ENCODE measurements at regions not wholly inside any gene's neighbourhood (a gene's known extent, or its start where the extent isn't known, plus 50 kb on each side); places are given as distances from the start of the nearest gene placed in this dataset.

GRCh38 chr1:72530646-72531045 is 248.3 kb upstream of the NEGR1 start:
- Histone ChIP-seq H3K27me3 (ENCODE audit: control insufficient read depth, insufficient read depth, low read length, poor library complexity, severe bottlenecking) (no peaks in the 10 kb centered on the region), H3K9me3 (ENCODE audit: control insufficient read depth, low read length) (no peaks in the 10 kb centered on the region), H3K4me3 (ENCODE audit: insufficient read depth, low read depth, low read length) (no peak overlapping the region), H3K36me3 (ENCODE audit: control insufficient read depth, insufficient read depth, low read length) (no peaks in the 10 kb centered on the region), H3K27ac (ENCODE audit: insufficient read depth, low read depth, low read length, poor library complexity, severe bottlenecking) (no peak overlapping the region), H3K4me1 (ENCODE audit: control insufficient read depth, insufficient read depth, low read length) (no peaks in the 10 kb centered on the region)
- WGBS, 2 experiments = 89 to 91% methylated on average over 1 of the region's 1 CpG

- Histone ChIP-seq H3K27me3 (ENCODE audit: control insufficient read depth, insufficient read depth, low read length, poor library complexity, severe bottlenecking) (no peaks in the 10 kb centered on the region), H3K36me3 (ENCODE audit: control insufficient read depth, insufficient read depth, low read length) (no peaks in the 10 kb centered on the region), H3K4me1 (ENCODE audit: control insufficient read depth, insufficient read depth, low read length) (no peaks in the 10 kb centered on the region), H3K4me3 (ENCODE audit: insufficient read depth, low read depth, low read length) (no peak overlapping the region), H3K9me3 (ENCODE audit: control insufficient read depth, low read length) (no peaks in the 10 kb centered on the region), H3K27ac (ENCODE audit: insufficient read depth, low read depth, low read length, poor library complexity, severe bottlenecking) (no peak overlapping the region)
- WGBS, 2 experiments = 86 to 87% methylated on average over 4 of the region's 4 CpGs
Measured at GRCh38 chr1:72526926-72527325, 244.6 kb upstream of the NEGR1 start.

- Histone ChIP-seq H3K4me3 (ENCODE audit: insufficient read depth, low read depth, low read length) (no peak overlapping the region), H3K9me3 (ENCODE audit: control insufficient read depth, low read length) (no peaks in the 10 kb centered on the region), H3K4me1 (ENCODE audit: control insufficient read depth, insufficient read depth, low read length) (no peaks in the 10 kb centered on the region), H3K36me3 (ENCODE audit: control insufficient read depth, insufficient read depth, low read length) (no peaks in the 10 kb centered on the region), H3K27me3 (ENCODE audit: control insufficient read depth, insufficient read depth, low read length, poor library complexity, severe bottlenecking) (no peaks in the 10 kb centered on the region), H3K27ac (ENCODE audit: insufficient read depth, low read depth, low read length, poor library complexity, severe bottlenecking) (no peak overlapping the region)
Measured at GRCh38 chr1:72524021-72524420, 241.7 kb upstream of the NEGR1 start.

- H3K27me3 ChIP-seq (ENCODE audit: control insufficient read depth, insufficient read depth, low read length, poor library complexity, severe bottlenecking) = no peaks in the 10 kb centered on the region
- no peak overlapping the region for H3K27ac ChIP-seq (ENCODE audit: insufficient read depth, low read depth, low read length, poor library complexity, severe bottlenecking)
- H3K4me1 ChIP-seq (ENCODE audit: control insufficient read depth, insufficient read depth, low read length) = no peaks in the 10 kb centered on the region
- H3K9me3 ChIP-seq (ENCODE audit: control insufficient read depth, low read length) = no peaks in the 10 kb centered on the region
- no peak overlapping the region for H3K4me3 ChIP-seq (ENCODE audit: insufficient read depth, low read depth, low read length)
- H3K36me3 ChIP-seq (ENCODE audit: control insufficient read depth, insufficient read depth, low read length) = no peaks in the 10 kb centered on the region
- 91 to 100% methylated on average over 1 to 2 of the region's 2 CpGs for WGBS, 2 experiments
Measured at GRCh38 chr1:72521659-72522058, 239.3 kb upstream of the NEGR1 start.

- 83 to 93% methylated on average over 2 of the region's 2 CpGs for WGBS, 2 experiments
- no peaks in the 10 kb centered on the region for H3K9me3 ChIP-seq (ENCODE audit: control insufficient read depth, low read length)
Measured at GRCh38 chr1:72516826-72517225, 234.5 kb upstream of the NEGR1 start.

GRCh38 chr1:72516264-72516663 is 233.9 kb upstream of the NEGR1 start:
- no peaks in the 10 kb centered on the region for H3K27me3 ChIP-seq (ENCODE audit: control insufficient read depth, insufficient read depth, low read length, poor library complexity, severe bottlenecking)
- H3K36me3 ChIP-seq (ENCODE audit: control insufficient read depth, insufficient read depth, low read length) = no peaks in the 10 kb centered on the region
- no peak overlapping the region for H3K27ac ChIP-seq (ENCODE audit: insufficient read depth, low read depth, low read length, poor library complexity, severe bottlenecking)
- H3K4me3 ChIP-seq (ENCODE audit: insufficient read depth, low read depth, low read length) = no peak overlapping the region
- H3K4me1 ChIP-seq (ENCODE audit: control insufficient read depth, insufficient read depth, low read length) = no peaks in the 10 kb centered on the region
- no peaks in the 10 kb centered on the region for H3K9me3 ChIP-seq (ENCODE audit: control insufficient read depth, low read length)
- 93 to 96% methylated on average over 4 of the region's 4 CpGs for WGBS, 2 experiments

More at GRCh38 chr1:72516826-72517225, 234.5 kb upstream of the NEGR1 start:
- Histone ChIP-seq H3K27me3 (ENCODE audit: control insufficient read depth, insufficient read depth, low read length, poor library complexity, severe bottlenecking) (no peaks in the 10 kb centered on the region), H3K36me3 (ENCODE audit: control insufficient read depth, insufficient read depth, low read length) (no peaks in the 10 kb centered on the region), H3K4me3 (ENCODE audit: insufficient read depth, low read depth, low read length) (no peak overlapping the region), H3K27ac (ENCODE audit: insufficient read depth, low read depth, low read length, poor library complexity, severe bottlenecking) (no peak overlapping the region), H3K4me1 (ENCODE audit: control insufficient read depth, insufficient read depth, low read length) (no peaks in the 10 kb centered on the region)

- Histone ChIP-seq H3K4me1 (ENCODE audit: control insufficient read depth, insufficient read depth, low read length) (no peaks in the 10 kb centered on the region), H3K9me3 (ENCODE audit: control insufficient read depth, low read length) (no peaks in the 10 kb centered on the region), H3K27me3 (ENCODE audit: control insufficient read depth, insufficient read depth, low read length, poor library complexity, severe bottlenecking) (no peaks in the 10 kb centered on the region), H3K4me3 (ENCODE audit: insufficient read depth, low read depth, low read length) (no peak overlapping the region), H3K36me3 (ENCODE audit: control insufficient read depth, insufficient read depth, low read length) (no peaks in the 10 kb centered on the region), H3K27ac (ENCODE audit: insufficient read depth, low read depth, low read length, poor library complexity, severe bottlenecking) (no peak overlapping the region)
- 91 to 95% methylated on average over 5 of the region's 5 CpGs for WGBS, 2 experiments
Measured at GRCh38 chr1:72498371-72498770, 216.0 kb upstream of the NEGR1 start.

- Histone ChIP-seq H3K27me3 (ENCODE audit: control insufficient read depth, insufficient read depth, low read length, poor library complexity, severe bottlenecking) (no peaks in the 10 kb centered on the region), H3K9me3 (ENCODE audit: control insufficient read depth, low read length) (no peaks in the 10 kb centered on the region), H3K36me3 (ENCODE audit: control insufficient read depth, insufficient read depth, low read length) (no peaks in the 10 kb centered on the region), H3K4me1 (ENCODE audit: control insufficient read depth, insufficient read depth, low read length) (no peaks in the 10 kb centered on the region), H3K4me3 (ENCODE audit: insufficient read depth, low read depth, low read length) (no peak overlapping the region), H3K27ac (ENCODE audit: insufficient read depth, low read depth, low read length, poor library complexity, severe bottlenecking) (no peak overlapping the region)
Measured at GRCh38 chr1:72489801-72490200, 207.5 kb upstream of the NEGR1 start.

GRCh38 chr1:72485801-72486200 is 203.5 kb upstream of the NEGR1 start:
- H3K27ac ChIP-seq (ENCODE audit: insufficient read depth, low read depth, low read length, poor library complexity, severe bottlenecking) = no peak overlapping the region
- no peaks in the 10 kb centered on the region for H3K27me3 ChIP-seq (ENCODE audit: control insufficient read depth, insufficient read depth, low read length, poor library complexity, severe bottlenecking)
- no peaks in the 10 kb centered on the region for H3K36me3 ChIP-seq (ENCODE audit: control insufficient read depth, insufficient read depth, low read length)
- H3K9me3 ChIP-seq (ENCODE audit: control insufficient read depth, low read length) = no peaks in the 10 kb centered on the region
- H3K4me3 ChIP-seq (ENCODE audit: insufficient read depth, low read depth, low read length) = no peak overlapping the region
- no CpG with 5 or more reads among the region's 1 CpG for WGBS, 2 experiments
- no peaks in the 10 kb centered on the region for H3K4me1 ChIP-seq (ENCODE audit: control insufficient read depth, insufficient read depth, low read length)

- Histone ChIP-seq H3K27me3 (ENCODE audit: control insufficient read depth, insufficient read depth, low read length, poor library complexity, severe bottlenecking) (no peaks in the 10 kb centered on the region), H3K27ac (ENCODE audit: insufficient read depth, low read depth, low read length, poor library complexity, severe bottlenecking) (no peak overlapping the region)
Measured at GRCh38 chr1:72483846-72484357, 201.6 kb upstream of the NEGR1 start.

GRCh38 chr1:72482736-72483413 is 200.5 kb upstream of the NEGR1 start:
- H3K27me3 ChIP-seq (ENCODE audit: control insufficient read depth, insufficient read depth, low read length, poor library complexity, severe bottlenecking) = no peaks in the 10 kb centered on the region
- no peaks in the 10 kb centered on the region for H3K4me1 ChIP-seq (ENCODE audit: control insufficient read depth, insufficient read depth, low read length)
- WGBS, 2 experiments = 91 to 96% methylated on average over 6 of the region's 6 CpGs

More at GRCh38 chr1:72483846-72484357, 201.6 kb upstream of the NEGR1 start:
- H3K4me3 ChIP-seq (ENCODE audit: insufficient read depth, low read depth, low read length) = no peak overlapping the region
- no peaks in the 10 kb centered on the region for H3K9me3 ChIP-seq (ENCODE audit: control insufficient read depth, low read length)
- no peaks in the 10 kb centered on the region for H3K36me3 ChIP-seq (ENCODE audit: control insufficient read depth, insufficient read depth, low read length)
- no peaks in the 10 kb centered on the region for H3K4me1 ChIP-seq (ENCODE audit: control insufficient read depth, insufficient read depth, low read length)

More at GRCh38 chr1:72482736-72483413, 200.5 kb upstream of the NEGR1 start:
- Histone ChIP-seq H3K9me3 (ENCODE audit: control insufficient read depth, low read length) (no peaks in the 10 kb centered on the region), H3K27ac (ENCODE audit: insufficient read depth, low read depth, low read length, poor library complexity, severe bottlenecking) (no peak overlapping the region), H3K4me3 (ENCODE audit: insufficient read depth, low read depth, low read length) (no peak overlapping the region), H3K36me3 (ENCODE audit: control insufficient read depth, insufficient read depth, low read length) (no peaks in the 10 kb centered on the region)

All from ectodermal cell (in vitro differentiated cells).